Nephron progenitor cell (in vitro differentiated cells): ENCODE measurements at regions not wholly inside any gene's neighbourhood (a gene's known extent, or its start where the extent isn't known, plus 50 kb on each side); places are given as distances from the start of the nearest gene placed in this dataset.

ENCODE experiments used
- DNase-seq: peaks from one replicate; pipeline ENCODE4 v3.0.0; 2021
- H3K27ac Mint-ChIP-seq: 2 replicates; pipeline ENCODE4 v1.8.0; 2021; ENCODE audit warnings: mild to moderate bottlenecking, moderate library complexity, mixed read lengths
- H3K27me3 Mint-ChIP-seq: 2 replicates; pipeline ENCODE4 v1.8.0; 2021; ENCODE audit warnings: mild to moderate bottlenecking, low read depth, mixed read lengths; ENCODE audit not compliant: poor library complexity
- H3K36me3 Mint-ChIP-seq: 2 replicates; pipeline ENCODE4 v1.8.0; 2021; ENCODE audit warnings: low read depth, mixed read lengths
- H3K4me1 Mint-ChIP-seq: 2 replicates; pipeline ENCODE4 v1.8.0; 2021; ENCODE audit warnings: mixed read lengths
- H3K4me3 Mint-ChIP-seq: 2 replicates; pipeline ENCODE4 v1.8.0; 2021; ENCODE audit warnings: mild to moderate bottlenecking, moderate library complexity, mixed read lengths
- H3K9me3 Mint-ChIP-seq: 2 replicates; pipeline ENCODE4 v1.8.0; 2021; ENCODE audit warnings: mild to moderate bottlenecking, moderate library complexity, mixed read lengths
- CTCF ChIP-seq: fragments of 200-600 bp; sonication (generic); IDR thresholded peaks from 2 replicates; pipeline ENCODE4 v1.5.0; 2021; ENCODE audit warnings: antibody characterized with exemption

- no peaks in the 10 kb centered on the region for H3K36me3 Mint-ChIP-seq
These were observed 52.3 kb downstream of the MRPL57 start for GRCh38 chr13:21228738-21229137.

GRCh38 chr13:21229241-21230024 lies 53.0 kb downstream of the MRPL57 start:
- Mint-ChIP-seq H3K36me3 (no peaks in the 10 kb centered on the region), H3K27ac (peak overlapping the region; percentile 26), H3K4me3 (no peak overlapping the region), H3K9me3 (no peaks in the 10 kb centered on the region), H3K4me1 (peaks cover 25% of the 10 kb centered on the region), H3K27me3 (peaks cover 15% of the 10 kb centered on the region)
- DNase-seq = no peak
- no peak for TF ChIP-seq CTCF

More at GRCh38 chr13:21228738-21229137, 52.3 kb downstream of the MRPL57 start:
- Mint-ChIP-seq H3K27ac (no peak overlapping the region), H3K4me3 (no peak overlapping the region), H3K27me3 (peaks cover 15% of the 10 kb centered on the region), H3K9me3 (no peaks in the 10 kb centered on the region), H3K4me1 (peaks cover 18% of the 10 kb centered on the region)
- DNase-seq = no peak
- no peak for TF ChIP-seq CTCF

- Mint-ChIP-seq H3K4me1 (peaks cover 36% of the 10 kb centered on the region), H3K27ac (no peak overlapping the region), H3K27me3 (peaks cover 15% of the 10 kb centered on the region), H3K4me3 (no peak overlapping the region), H3K9me3 (no peaks in the 10 kb centered on the region), H3K36me3 (no peaks in the 10 kb centered on the region)
- no peak for TF ChIP-seq CTCF
- no peak for DNase-seq
These were observed 54.1 kb downstream of the MRPL57 start for GRCh38 chr13:21230516-21230915.

GRCh38 chr13:21231426-21231940 lies 55.0 kb downstream of the MRPL57 start:
- Mint-ChIP-seq H3K27me3 (peaks cover 9% of the 10 kb centered on the region), H3K36me3 (no peaks in the 10 kb centered on the region), H3K4me1 (peaks cover 41% of the 10 kb centered on the region), H3K4me3 (no peak overlapping the region), H3K9me3 (no peaks in the 10 kb centered on the region), H3K27ac (no peak overlapping the region)
- DNase-seq = no peak
- TF ChIP-seq CTCF = no peak

GRCh38 chr13:21232196-21232595 lies 55.7 kb downstream of the MRPL57 start:
- Mint-ChIP-seq H3K4me3 (no peak overlapping the region), H3K27me3 (peaks cover 9% of the 10 kb centered on the region), H3K9me3 (no peaks in the 10 kb centered on the region), H3K36me3 (no peaks in the 10 kb centered on the region), H3K4me1 (peaks cover 45% of the 10 kb centered on the region), H3K27ac (no peak overlapping the region)
- no peak for DNase-seq
- no peak for TF ChIP-seq CTCF

GRCh38 chr13:21232599-21232998 lies 56.1 kb downstream of the MRPL57 start:
- TF ChIP-seq CTCF = no peak
- peaks cover 45% of the 10 kb centered on the region for H3K4me1 Mint-ChIP-seq
- no peaks in the 10 kb centered on the region for H3K36me3 Mint-ChIP-seq
- no peak overlapping the region for H3K27ac Mint-ChIP-seq
- no peak overlapping the region for H3K4me3 Mint-ChIP-seq
- no peaks in the 10 kb centered on the region for H3K9me3 Mint-ChIP-seq
- peaks cover 9% of the 10 kb centered on the region for H3K27me3 Mint-ChIP-seq
- no peak for DNase-seq
